Activated CD4-positive, alpha-beta T cell treated with anti-CD3 and anti-CD28 coated beads, Interleukin-2, amount 10 ng/mL, durations not matched to agents 7 days and 5 days (primary cell): ENCODE measurements at regions not wholly inside any gene's neighbourhood (a gene's known extent, or its start where the extent isn't known, plus 50 kb on each side); places are given as distances from the start of the nearest gene placed in this dataset.

Experiments
- CTCF ChIA-PET: fragments of 350-600 bp; sonication (Branson Sonifier 250); formaldehyde crosslinking; loops from one replicate; lab custom pipeline; 2021; ENCODE audit warnings: antibody characterized with exemption; lab: Charles Lee
- POLR2A ChIA-PET: fragments of 350-600 bp; sonication (Branson Sonifier 250); formaldehyde crosslinking; loops from one replicate; lab custom pipeline; 2021; ENCODE audit warnings: antibody characterized with exemption; lab: Charles Lee
- DNase-seq: peaks from one replicate; pipeline ENCODE4 v3.0.0-alpha.2; 2020
- H3K27ac Mint-ChIP-seq: one replicate; pipeline ENCODE4 v1.8.0; 2021; ENCODE audit warnings: mild to moderate bottlenecking, moderate library complexity, mixed read lengths
- H3K27me3 Mint-ChIP-seq: one replicate; pipeline ENCODE4 v1.8.0; 2021; ENCODE audit warnings: mixed read lengths
- H3K36me3 Mint-ChIP-seq: one replicate; pipeline ENCODE4 v1.8.0; 2021; ENCODE audit warnings: low read depth, mixed read lengths
- H3K4me1 Mint-ChIP-seq: one replicate; pipeline ENCODE4 v1.8.0; 2021; ENCODE audit warnings: mixed read lengths
- H3K4me3 Mint-ChIP-seq: one replicate; pipeline ENCODE4 v1.8.0; 2021; ENCODE audit warnings: mild to moderate bottlenecking, moderate library complexity, mixed read lengths
- H3K9me3 Mint-ChIP-seq: one replicate; pipeline ENCODE4 v1.8.0; 2021; ENCODE audit warnings: mixed read lengths

- no peaks in the 10 kb centered on the region for H3K4me1 Mint-ChIP-seq
- no peak overlapping the region for H3K4me3 Mint-ChIP-seq
- no peaks in the 10 kb centered on the region for H3K36me3 Mint-ChIP-seq
- ChIA-PET POLR2A (no interaction called here), CTCF (no interaction called here)
- H3K9me3 Mint-ChIP-seq: no peaks in the 10 kb centered on the region
- peaks cover 10% of the 10 kb centered on the region for H3K27me3 Mint-ChIP-seq
- no peak for DNase-seq
- H3K27ac Mint-ChIP-seq: no peak overlapping the region
Measured at GRCh38 chr7:116436305-116436826, 63.2 kb upstream of the CAV2 start.

- CTCF ChIA-PET: no interaction called here
- POLR2A ChIA-PET: no interaction called here
- H3K27me3 Mint-ChIP-seq: peaks cover 10% of the 10 kb centered on the region
- H3K4me1 Mint-ChIP-seq: no peaks in the 10 kb centered on the region
- H3K36me3 Mint-ChIP-seq: no peaks in the 10 kb centered on the region
- H3K9me3 Mint-ChIP-seq: no peaks in the 10 kb centered on the region
- no peak overlapping the region for H3K27ac Mint-ChIP-seq
- no peak overlapping the region for H3K4me3 Mint-ChIP-seq
- DNase-seq: no peak
Measured at GRCh38 chr7:116438267-116438666, 61.3 kb upstream of the CAV2 start.

- H3K36me3 Mint-ChIP-seq: no peaks in the 10 kb centered on the region
- POLR2A ChIA-PET: no interaction called here
- H3K27ac Mint-ChIP-seq: no peak overlapping the region
Measured at GRCh38 chr7:116439005-116439404, 60.5 kb upstream of the CAV2 start.

GRCh38 chr7:116439841-116440549, 59.5 kb upstream of the CAV2 start:
- Mint-ChIP-seq H3K27ac (no peak overlapping the region), H3K4me1 (no peaks in the 10 kb centered on the region), H3K4me3 (no peak overlapping the region), H3K27me3 (peaks cover 12% of the 10 kb centered on the region), H3K9me3 (no peaks in the 10 kb centered on the region), H3K36me3 (no peaks in the 10 kb centered on the region)
- ChIA-PET POLR2A (no interaction called here), CTCF (no interaction called here)
- no peak for DNase-seq

More at GRCh38 chr7:116439005-116439404, 60.5 kb upstream of the CAV2 start:
- no peaks in the 10 kb centered on the region for H3K9me3 Mint-ChIP-seq
- no peaks in the 10 kb centered on the region for H3K4me1 Mint-ChIP-seq
- no peak for DNase-seq
- peaks cover 9% of the 10 kb centered on the region for H3K27me3 Mint-ChIP-seq
- CTCF ChIA-PET: no interaction called here
- no peak overlapping the region for H3K4me3 Mint-ChIP-seq

- POLR2A ChIA-PET: interaction anchor here (0.5 kb wide), 1 partner anchor 15 kb away, joined by 5 read pairs; no protein-coding TSS in a partner anchor
- Mint-ChIP-seq H3K27ac (no peak overlapping the region), H3K9me3 (no peaks in the 10 kb centered on the region), H3K4me3 (no peak overlapping the region), H3K27me3 (peaks cover 16% of the 10 kb centered on the region), H3K36me3 (no peaks in the 10 kb centered on the region), H3K4me1 (no peaks in the 10 kb centered on the region)
- CTCF ChIA-PET: interaction anchor here (1.5 kb wide), 1 partner anchor 8 kb away, joined by 3 read pairs; no protein-coding TSS in a partner anchor
- no peak for DNase-seq
Measured at GRCh38 chr7:116441534-116441933, 58.0 kb upstream of the CAV2 start.

GRCh38 chr7:116443101-116443523, 56.4 kb upstream of the CAV2 start:
- DNase-seq: no peak
- Mint-ChIP-seq H3K27ac (no peak overlapping the region), H3K36me3 (no peaks in the 10 kb centered on the region), H3K4me3 (no peak overlapping the region), H3K4me1 (no peaks in the 10 kb centered on the region), H3K27me3 (peaks cover 19% of the 10 kb centered on the region), H3K9me3 (no peaks in the 10 kb centered on the region)
- CTCF ChIA-PET: no interaction called here
- POLR2A ChIA-PET: no interaction called here

GRCh38 chr7:116443646-116444045, 55.9 kb upstream of the CAV2 start:
- H3K36me3 Mint-ChIP-seq: no peaks in the 10 kb centered on the region
- no peak overlapping the region for H3K4me3 Mint-ChIP-seq
- H3K27ac Mint-ChIP-seq: no peak overlapping the region
- no peaks in the 10 kb centered on the region for H3K4me1 Mint-ChIP-seq
- H3K27me3 Mint-ChIP-seq: peaks cover 21% of the 10 kb centered on the region
- POLR2A ChIA-PET: no interaction called here
- H3K9me3 Mint-ChIP-seq: no peaks in the 10 kb centered on the region
- CTCF ChIA-PET: no interaction called here
- DNase-seq: no peak

- Mint-ChIP-seq H3K4me3 (no peak overlapping the region), H3K27me3 (peaks cover 20% of the 10 kb centered on the region), H3K27ac (no peak overlapping the region), H3K36me3 (no peaks in the 10 kb centered on the region), H3K9me3 (no peaks in the 10 kb centered on the region), H3K4me1 (no peaks in the 10 kb centered on the region)
- CTCF ChIA-PET: no interaction called here
- POLR2A ChIA-PET: no interaction called here
- DNase-seq: no peak
Measured at GRCh38 chr7:116445447-116446211, 53.9 kb upstream of the CAV2 start.

- POLR2A ChIA-PET: no interaction called here
- Mint-ChIP-seq H3K4me3 (no peak overlapping the region), H3K27me3 (peaks cover 20% of the 10 kb centered on the region), H3K27ac (no peak overlapping the region), H3K4me1 (no peaks in the 10 kb centered on the region), H3K36me3 (no peaks in the 10 kb centered on the region), H3K9me3 (no peaks in the 10 kb centered on the region)
- no peak for DNase-seq
- CTCF ChIA-PET: no interaction called here
Measured at GRCh38 chr7:116446212-116446855, 53.2 kb upstream of the CAV2 start.

GRCh38 chr7:116447436-116447835, 52.1 kb upstream of the CAV2 start:
- Mint-ChIP-seq H3K4me3 (no peak overlapping the region), H3K27me3 (peaks cover 20% of the 10 kb centered on the region), H3K9me3 (no peaks in the 10 kb centered on the region), H3K27ac (no peak overlapping the region), H3K4me1 (no peaks in the 10 kb centered on the region), H3K36me3 (no peaks in the 10 kb centered on the region)
- no peak for DNase-seq
- CTCF ChIA-PET: no interaction called here
- POLR2A ChIA-PET: no interaction called here

GRCh38 chr7:116447966-116448839, 51.3 kb upstream of the CAV2 start:
- ChIA-PET CTCF (no interaction called here), POLR2A (no interaction called here)
- H3K4me3 Mint-ChIP-seq: no peak overlapping the region
- no peak for DNase-seq
- no peak overlapping the region for H3K27ac Mint-ChIP-seq
- peaks cover 20% of the 10 kb centered on the region for H3K27me3 Mint-ChIP-seq
- H3K4me1 Mint-ChIP-seq: no peaks in the 10 kb centered on the region
- H3K9me3 Mint-ChIP-seq: no peaks in the 10 kb centered on the region
- no peaks in the 10 kb centered on the region for H3K36me3 Mint-ChIP-seq

- Mint-ChIP-seq H3K4me3 (no peak overlapping the region), H3K27ac (no peak overlapping the region), H3K9me3 (no peaks in the 10 kb centered on the region), H3K27me3 (peaks cover 19% of the 10 kb centered on the region), H3K36me3 (no peaks in the 10 kb centered on the region), H3K4me1 (no peaks in the 10 kb centered on the region)
- ChIA-PET CTCF (no interaction called here), POLR2A (no interaction called here)
- DNase-seq: no peak
Measured at GRCh38 chr7:116449441-116449840, 50.1 kb upstream of the CAV2 start.
